Type B pancreatic cell (in vitro differentiated cells): ENCODE measurements at regions not wholly inside any gene's neighbourhood (a gene's known extent, or its start where the extent isn't known, plus 50 kb on each side); places are given as distances from the start of the nearest gene placed in this dataset.

ENCODE experiments used
- DNase-seq: peaks from one replicate; pipeline ENCODE4 v3.0.0; 2021; ENCODE audit warnings: mixed read lengths; ENCODE audit not compliant: unreplicated experiment; ENCODE audit errors: extremely low spot score
- H3K27ac Mint-ChIP-seq: 2 replicates; pipeline ENCODE4 v1.8.0; 2021; ENCODE audit warnings: mild to moderate bottlenecking, mixed read lengths
- H3K27me3 Mint-ChIP-seq: 2 replicates; pipeline ENCODE4 v1.8.0; 2021; ENCODE audit warnings: mixed read lengths
- H3K36me3 Mint-ChIP-seq: 2 replicates; pipeline ENCODE4 v1.8.0; 2021; ENCODE audit warnings: mixed read lengths
- H3K4me1 Mint-ChIP-seq: one replicate; pipeline ENCODE4 v1.8.0; 2021; ENCODE audit warnings: mixed read lengths; ENCODE audit not compliant: unreplicated experiment
- H3K4me3 Mint-ChIP-seq: 2 replicates; pipeline ENCODE4 v1.8.0; 2021; ENCODE audit warnings: mild to moderate bottlenecking, mixed read lengths
- H3K9me3 Mint-ChIP-seq: 2 replicates; pipeline ENCODE4 v1.8.0; 2021; ENCODE audit warnings: mixed read lengths
- TF ChIP-seq, protein P1 (sequence below): fragments of 200-600 bp; sonication (generic); conservative IDR thresholded peaks from 2 replicates; pipeline ENCODE4 v1.5.0; 2021; ENCODE audit warnings: antibody characterized with exemption, mild to moderate bottlenecking

DNA sequence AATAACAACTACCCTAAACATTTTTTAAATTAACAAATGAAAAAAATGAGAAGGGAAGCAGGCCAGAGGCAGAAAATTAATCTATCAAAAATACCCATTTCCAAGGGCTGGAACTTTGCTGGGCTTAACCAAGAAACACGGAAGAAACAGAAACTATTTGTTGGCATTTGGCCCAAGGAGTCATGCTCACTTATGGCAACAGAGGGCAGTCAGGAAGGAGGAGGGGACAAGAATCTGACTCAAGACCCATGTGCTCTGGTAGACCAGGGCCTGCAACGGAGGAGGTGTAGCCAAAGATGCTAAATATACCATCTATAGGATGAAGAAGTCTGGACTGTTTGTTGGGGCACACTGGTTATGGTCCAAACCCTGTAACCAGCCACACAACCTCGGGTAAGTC lies 496.7 kb downstream of the COG6 start:
- Mint-ChIP-seq H3K9me3 (no peaks in the 10 kb centered on the region), H3K36me3 (no peaks in the 10 kb centered on the region), H3K27ac (no peak overlapping the region), H3K27me3 (no peaks in the 10 kb centered on the region), H3K4me3 (no peak overlapping the region), H3K4me1 (peaks cover 13% of the 10 kb centered on the region)
- TF ChIP-seq, protein P1, sequence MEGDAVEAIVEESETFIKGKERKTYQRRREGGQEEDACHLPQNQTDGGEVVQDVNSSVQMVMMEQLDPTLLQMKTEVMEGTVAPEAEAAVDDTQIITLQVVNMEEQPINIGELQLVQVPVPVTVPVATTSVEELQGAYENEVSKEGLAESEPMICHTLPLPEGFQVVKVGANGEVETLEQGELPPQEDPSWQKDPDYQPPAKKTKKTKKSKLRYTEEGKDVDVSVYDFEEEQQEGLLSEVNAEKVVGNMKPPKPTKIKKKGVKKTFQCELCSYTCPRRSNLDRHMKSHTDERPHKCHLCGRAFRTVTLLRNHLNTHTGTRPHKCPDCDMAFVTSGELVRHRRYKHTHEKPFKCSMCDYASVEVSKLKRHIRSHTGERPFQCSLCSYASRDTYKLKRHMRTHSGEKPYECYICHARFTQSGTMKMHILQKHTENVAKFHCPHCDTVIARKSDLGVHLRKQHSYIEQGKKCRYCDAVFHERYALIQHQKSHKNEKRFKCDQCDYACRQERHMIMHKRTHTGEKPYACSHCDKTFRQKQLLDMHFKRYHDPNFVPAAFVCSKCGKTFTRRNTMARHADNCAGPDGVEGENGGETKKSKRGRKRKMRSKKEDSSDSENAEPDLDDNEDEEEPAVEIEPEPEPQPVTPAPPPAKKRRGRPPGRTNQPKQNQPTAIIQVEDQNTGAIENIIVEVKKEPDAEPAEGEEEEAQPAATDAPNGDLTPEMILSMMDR, result no peak
- no peak for DNase-seq

DNA sequence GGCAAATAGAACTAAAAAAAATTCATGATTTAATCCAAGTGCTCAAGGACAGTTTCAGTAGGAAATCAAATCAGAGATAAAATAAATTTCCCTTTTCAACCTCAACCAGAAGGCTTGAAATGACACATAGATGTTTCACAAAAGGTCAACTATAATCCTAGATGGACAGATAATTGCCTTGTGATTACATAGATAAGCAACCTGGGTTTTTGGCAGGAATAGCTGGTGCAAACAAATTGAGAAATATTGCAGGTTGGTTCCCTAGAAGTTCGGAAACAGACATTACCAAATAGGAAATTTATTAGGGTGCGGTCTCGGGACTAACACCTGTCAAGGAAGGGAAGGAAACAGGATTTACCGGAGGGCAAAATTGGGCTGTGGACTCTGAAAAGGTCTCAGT lies 497.5 kb downstream of the COG6 start:
- Mint-ChIP-seq H3K27ac (no peak overlapping the region), H3K4me1 (peaks cover 12% of the 10 kb centered on the region), H3K27me3 (no peaks in the 10 kb centered on the region), H3K9me3 (no peaks in the 10 kb centered on the region), H3K4me3 (no peak overlapping the region), H3K36me3 (no peaks in the 10 kb centered on the region)
- TF ChIP-seq, protein P1, result no peak
- DNase-seq, result no peak

DNA sequence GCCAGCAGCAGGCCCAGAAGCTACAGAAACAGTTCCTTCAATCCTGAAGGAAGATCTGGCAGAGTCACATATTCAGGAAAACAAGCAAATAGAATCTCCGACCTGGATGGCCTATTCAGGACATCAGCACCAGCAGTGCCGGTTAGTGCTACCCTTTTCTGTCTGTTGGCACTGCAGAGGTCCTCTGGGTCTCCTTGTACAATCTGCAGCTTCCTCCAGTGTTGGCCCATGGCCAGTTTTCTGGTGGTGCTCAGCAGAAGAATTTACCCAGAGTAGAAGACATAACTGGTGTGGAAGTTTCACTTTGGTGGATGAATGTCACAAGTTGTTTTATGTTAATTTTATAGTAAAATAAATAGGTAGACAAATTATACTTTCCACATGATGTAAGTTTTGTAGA lies 498.1 kb downstream of the COG6 start:
- Mint-ChIP-seq H3K4me3 (no peak overlapping the region), H3K27me3 (no peaks in the 10 kb centered on the region), H3K4me1 (peaks cover 12% of the 10 kb centered on the region), H3K9me3 (no peaks in the 10 kb centered on the region), H3K27ac (no peak overlapping the region), H3K36me3 (no peaks in the 10 kb centered on the region)
- no peak for DNase-seq
- TF ChIP-seq, protein P1, result no peak

DNA sequence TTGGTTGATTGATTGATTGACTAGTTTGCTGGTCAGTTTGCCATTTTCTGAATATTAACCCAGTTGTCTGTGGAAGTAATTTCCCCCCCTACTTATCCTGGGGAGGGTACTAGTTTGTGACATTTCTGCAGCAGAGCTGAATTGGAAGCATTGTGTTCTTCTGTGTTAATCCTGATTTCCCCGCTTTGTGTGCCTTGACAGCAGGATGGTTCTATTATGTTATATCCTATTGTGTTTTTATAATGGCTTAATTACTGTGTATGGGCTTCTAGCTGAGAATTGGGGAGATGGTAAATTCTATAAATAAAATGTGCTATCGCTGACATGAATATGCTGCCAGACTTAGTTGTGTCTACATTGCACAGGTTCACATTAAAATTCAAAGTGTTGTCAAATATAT lies 499.7 kb downstream of the COG6 start:
- no peak for DNase-seq
- TF ChIP-seq, protein P1, result no peak
- H3K27ac Mint-ChIP-seq, result no peak overlapping the region
- H3K9me3 Mint-ChIP-seq, result no peaks in the 10 kb centered on the region
- H3K4me1 Mint-ChIP-seq, result peaks cover 4% of the 10 kb centered on the region
- H3K27me3 Mint-ChIP-seq, result no peaks in the 10 kb centered on the region
- H3K36me3 Mint-ChIP-seq, result no peaks in the 10 kb centered on the region
- H3K4me3 Mint-ChIP-seq, result no peak overlapping the region

DNA sequence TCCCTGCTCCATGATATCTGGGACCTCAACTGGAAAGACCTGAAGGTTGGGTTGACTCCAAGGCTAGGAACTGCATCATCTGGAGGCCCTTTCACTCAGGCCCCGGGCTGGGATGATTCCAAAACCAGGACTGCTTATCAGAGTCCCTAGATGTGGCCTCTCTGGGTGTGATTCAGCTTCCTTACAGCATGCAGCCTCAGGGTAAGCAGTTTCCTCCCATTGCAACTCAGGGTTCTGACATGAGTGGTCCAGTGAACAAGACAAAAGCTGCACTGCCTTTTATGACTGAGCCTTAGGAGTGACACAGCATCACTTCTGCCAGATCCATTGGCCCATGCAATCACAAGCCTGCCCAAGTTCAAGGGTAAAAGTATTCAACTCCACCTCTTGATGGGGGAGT lies 502.8 kb downstream of the COG6 start:
- Mint-ChIP-seq H3K4me3 (no peak overlapping the region), H3K36me3 (no peaks in the 10 kb centered on the region), H3K27ac (no peak overlapping the region), H3K4me1 (peaks cover 5% of the 10 kb centered on the region), H3K9me3 (no peaks in the 10 kb centered on the region), H3K27me3 (peaks cover under 1% of the 10 kb centered on the region)
- TF ChIP-seq, protein P1, result no peak
- no peak for DNase-seq

DNA sequence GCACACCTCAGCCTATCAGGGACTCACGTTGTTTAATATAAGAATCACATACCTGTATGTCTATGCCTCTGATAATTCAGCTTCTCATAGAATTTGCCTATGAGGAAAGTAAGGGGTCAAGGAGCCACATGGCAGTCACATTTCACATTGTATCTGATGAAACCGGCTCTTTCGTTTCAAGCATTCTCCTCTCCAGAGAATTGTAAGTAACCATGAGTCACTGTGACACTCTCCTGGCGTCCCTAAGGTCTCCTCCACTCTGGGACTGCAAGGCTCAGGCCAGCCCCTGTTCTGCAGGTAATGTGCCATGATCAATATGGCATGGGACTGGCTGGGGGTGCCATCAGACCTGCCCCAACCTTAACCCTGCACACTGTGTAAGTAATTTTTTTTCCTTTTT lies 503.3 kb downstream of the COG6 start:
- no peak for DNase-seq
- Mint-ChIP-seq H3K36me3 (no peaks in the 10 kb centered on the region), H3K9me3 (no peaks in the 10 kb centered on the region), H3K4me3 (no peak overlapping the region), H3K4me1 (peaks cover 8% of the 10 kb centered on the region), H3K27ac (no peak overlapping the region), H3K27me3 (peaks cover 5% of the 10 kb centered on the region)
- TF ChIP-seq, protein P1, result no peak
